Spleen (tissue), 7 donors: ENCODE measurements at regions not wholly inside any gene's neighbourhood (a gene's known extent, or its start where the extent isn't known, plus 50 kb on each side); places are given as distances from the start of the nearest gene placed in this dataset.

ENCODE experiments used
- POLR2A ChIP-seq, 3 donors: fragments of 450-650 bp; IDR thresholded peaks; one replicate each; pipeline ENCODE4 v1.5.1; 2017; ENCODE audit warnings: antibody characterized with exemption in 3 of 3, mild to moderate bottlenecking in 1 of 3
- POLR2AphosphoS5 ChIP-seq, 3 donors: sonication (generic); formaldehyde crosslinking; IDR thresholded peaks; one replicate each; pipeline ENCODE4 v1.5.1; 2017; ENCODE audit warnings: antibody characterized with exemption in 3 of 3
- TF ChIP-seq, protein P1 (sequence below), 11 experiments: fragments of 200-600 bp in 7 of 11; fragments of 450-650 bp in 4 of 11; sonication (generic) in 4 of 11; IDR thresholded peaks in 8 of 11; conservative IDR thresholded peaks in 3 of 11; 1 replicate in 7 of 11; 2 replicates in 4 of 11; pipeline versions ENCODE4 v1.4.0 to v1.8.0; 2016 to 2021; ENCODE audit warnings: antibody characterized with exemption in 11 of 11, inconsistent platforms in 4 of 11, mild to moderate bottlenecking in 1 of 11
- donor health status: DM: no; HTN: no; CAD: no; lungs with moderate emphysema.
- donor health status: DM: no; HTN: no; CAD: no.
- donor health status: DM: no; HTN: no; CAD: no.

DNA sequence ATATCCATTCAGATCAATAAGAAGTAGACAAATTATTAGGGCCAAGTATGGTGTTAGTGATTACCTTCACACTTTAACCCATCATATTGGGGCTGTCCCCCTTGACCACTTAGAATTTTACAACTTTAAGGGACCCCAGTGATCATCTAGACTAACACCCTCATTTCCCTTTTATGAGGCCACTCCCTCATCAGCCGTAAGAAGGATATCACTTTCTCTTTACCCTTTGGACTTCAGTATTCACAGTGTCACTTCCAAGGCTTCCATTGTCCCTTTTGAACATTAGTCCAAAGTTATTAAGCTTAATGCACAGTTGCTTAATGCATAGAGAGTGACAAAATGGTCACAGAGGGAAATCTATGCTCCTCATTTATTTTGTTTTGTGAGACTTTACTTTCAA, 172.4 kb upstream of the MPPED2 start:
- TF ChIP-seq, protein P1, sequence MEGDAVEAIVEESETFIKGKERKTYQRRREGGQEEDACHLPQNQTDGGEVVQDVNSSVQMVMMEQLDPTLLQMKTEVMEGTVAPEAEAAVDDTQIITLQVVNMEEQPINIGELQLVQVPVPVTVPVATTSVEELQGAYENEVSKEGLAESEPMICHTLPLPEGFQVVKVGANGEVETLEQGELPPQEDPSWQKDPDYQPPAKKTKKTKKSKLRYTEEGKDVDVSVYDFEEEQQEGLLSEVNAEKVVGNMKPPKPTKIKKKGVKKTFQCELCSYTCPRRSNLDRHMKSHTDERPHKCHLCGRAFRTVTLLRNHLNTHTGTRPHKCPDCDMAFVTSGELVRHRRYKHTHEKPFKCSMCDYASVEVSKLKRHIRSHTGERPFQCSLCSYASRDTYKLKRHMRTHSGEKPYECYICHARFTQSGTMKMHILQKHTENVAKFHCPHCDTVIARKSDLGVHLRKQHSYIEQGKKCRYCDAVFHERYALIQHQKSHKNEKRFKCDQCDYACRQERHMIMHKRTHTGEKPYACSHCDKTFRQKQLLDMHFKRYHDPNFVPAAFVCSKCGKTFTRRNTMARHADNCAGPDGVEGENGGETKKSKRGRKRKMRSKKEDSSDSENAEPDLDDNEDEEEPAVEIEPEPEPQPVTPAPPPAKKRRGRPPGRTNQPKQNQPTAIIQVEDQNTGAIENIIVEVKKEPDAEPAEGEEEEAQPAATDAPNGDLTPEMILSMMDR (IDR thresholded peaks at IDR 0.05 in 8 of 11, conservative IDR thresholded peaks at IDR 0.05 in 3 of 11), result no peak
- no peak for TF ChIP-seq POLR2AphosphoS5 (IDR thresholded peaks at IDR 0.05)
- TF ChIP-seq POLR2A (IDR thresholded peaks at IDR 0.05), result no peak
